Hematopoietic multipotent progenitor cell (in vitro differentiated cells): ENCODE measurements at regions not wholly inside any gene's neighbourhood (a gene's known extent, or its start where the extent isn't known, plus 50 kb on each side); places are given as distances from the start of the nearest gene placed in this dataset. TPM values are rescaled to one million over a fixed set of nuclear protein-coding genes. Genes with fewer than 3 reads are reported as not detected.

ENCODE experiments used
- DNase-seq, 3 donors: peaks; one replicate each; pipeline ENCODE4 v3.0.0-alpha.2; 2011 to 2015; ENCODE audit warnings: low read depth in 2 of 3, low spot score in 2 of 3
- small RNA-seq: library from RNA; depleted of rRNA; stranded (forward); fragments of <200 nt; gene quantifications from one replicate; pipeline ENCODE3, GENCODE V24; 2012

GRCh38 chr2:216916956-216917650, 57.2 kb upstream of the TNP1 start:
- no peak for DNase-seq

- DNase-seq = no peak
Measured at GRCh38 chr2:216915557-216916150, 55.8 kb upstream of the TNP1 start.

DNA sequence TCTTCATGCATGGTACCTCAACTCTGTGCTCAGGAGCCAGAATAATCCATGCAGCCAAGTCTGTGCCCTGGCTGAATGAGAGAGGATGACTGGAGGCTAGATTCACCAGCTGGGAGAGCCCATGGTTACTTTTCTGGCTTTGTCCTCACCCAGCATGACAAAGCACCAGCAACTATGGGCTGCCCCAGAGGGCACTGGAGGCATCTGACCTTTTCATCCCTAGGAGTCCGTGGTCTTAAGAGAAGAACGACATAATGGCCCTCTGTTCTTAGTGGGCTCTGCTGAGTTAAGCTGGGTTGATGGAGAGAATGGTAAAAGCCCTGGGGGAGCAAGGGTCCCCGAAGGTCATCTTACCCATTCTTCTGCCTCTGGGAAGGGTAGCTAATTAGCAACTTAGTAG, 54.6 kb upstream of the TNP1 start:
- no peak for DNase-seq

- no peak for DNase-seq
Measured at GRCh38 chr2:216911886-216912285, 52.0 kb upstream of the TNP1 start.

- DNase-seq = no peak
Measured at GRCh38 chr2:216911008-216911407, 51.1 kb upstream of the TNP1 start.

DNA sequence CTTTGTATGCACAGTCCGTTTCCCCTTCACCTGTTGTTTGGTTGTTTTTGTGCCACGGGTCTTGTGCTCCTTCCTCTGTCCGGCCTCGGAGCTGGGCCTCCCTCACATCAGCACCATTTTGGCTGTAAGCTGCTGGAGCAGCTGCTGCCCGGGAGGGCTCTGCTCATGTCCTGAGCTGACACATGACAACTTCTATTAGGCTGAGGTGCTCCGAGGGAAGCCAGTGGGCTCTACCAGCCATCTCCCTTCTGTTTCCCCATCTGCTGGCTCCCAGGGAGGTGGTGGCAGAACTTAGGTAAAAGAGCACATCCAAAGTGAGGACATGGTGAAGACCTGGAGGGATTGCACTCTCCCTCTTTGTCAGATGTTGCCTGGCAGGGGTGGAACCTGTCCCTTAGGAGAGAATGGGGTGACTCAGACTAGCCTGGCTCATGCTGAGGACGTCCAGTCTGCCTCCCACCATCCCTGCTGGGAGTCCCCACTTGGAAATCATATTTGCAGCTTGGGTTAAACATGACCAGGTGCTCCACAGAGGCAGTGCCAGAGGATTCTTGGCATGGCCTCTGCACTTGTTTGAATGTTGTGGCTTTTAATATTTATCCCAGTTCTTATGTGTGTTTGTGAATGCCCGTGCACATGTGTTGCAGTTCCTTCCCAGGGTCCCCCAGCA, 49.8 kb upstream of the TNP1 start:
- no peak for DNase-seq

Small RNA genes in the stretch of these regions (small RNA-seq; reads per million reads assigned to genes)
- not detected for gene RF01983
